HCT116 (cell line): ENCODE measurements at regions not wholly inside any gene's neighbourhood (a gene's known extent, or its start where the extent isn't known, plus 50 kb on each side); places are given as distances from the start of the nearest gene placed in this dataset.
"Not testable (repeated sequence)": the region's sequence is repeated elsewhere in the genome, so short reads cannot be mapped to it uniquely, and the experiment has no call there.

Experiments
- ATAC-seq: fragments of 200-7000 bp; cut with Tn5 transposase; 2 replicates; pipeline ENCODE4 v1.9.1; 2020; ENCODE audit warnings: mild to moderate bottlenecking, moderate library complexity
- BruUV-seq: library from RNA; stranded (reverse); fragments of 400-500 nt; replicated peaks from 2 replicates; lab custom pipeline; 2021; lab: Mats Ljungman, UMichigan
- CTCF ChIA-PET: fragments of 300-600 bp; sonication (Branson Sonifier 250); formaldehyde crosslinking; loops from one replicate; lab custom pipeline; 2021; ENCODE audit warnings: antibody characterized with exemption; lab: Charles Lee
- POLR2A ChIA-PET: fragments of 300-600, 350-600 bp; sonication (Branson Sonifier 250); formaldehyde crosslinking; loops from one replicate; lab custom pipeline; 2021; ENCODE audit warnings: antibody characterized with exemption; lab: Charles Lee
- RAD21 ChIA-PET, 2 experiments: fragments of 300-600 bp; sonication (Branson Sonifier 250); formaldehyde crosslinking; loops; one replicate each; lab custom pipeline; 2023; ENCODE audit warnings: low total read pairs in 2 of 2; ENCODE audit not compliant: uncharacterized antibody in 2 of 2, unreplicated experiment in 2 of 2, low non-redundant PET in 1 of 2; lab: Charles Lee
- DNase-seq: peaks from one replicate; pipeline ENCODE4 v3.0.0-alpha.2; 2010; ENCODE audit warnings: low read depth, low spot score
- H2AFZ ChIP-seq: fragments of 200-600 bp; shearing (Covaris generic), sonication (generic); 2 replicates; pipeline ENCODE4 v1.6.1; 2017; ENCODE audit warnings: low read depth, mixed run types, mixed read lengths, antibody characterized with exemption, low read length; ENCODE audit not compliant: poor library complexity, severe bottlenecking
- H3K27ac ChIP-seq: 2 replicates; pipeline ENCODE4 v1.5.1; 2012; ENCODE audit warnings: low read depth, low read length
- H3K27me3 ChIP-seq: fragments of 200-600 bp; sonication (generic); 2 replicates; pipeline ENCODE4 v1.6.1; 2016; ENCODE audit warnings: mixed run types, low read length, mixed read lengths; ENCODE audit not compliant: insufficient read depth
- H3K36me3 ChIP-seq, 2 experiments: fragments of 200-500 bp in 1 of 2; fragments of 200-600 bp in 1 of 2; sonication (Bioruptor generic) in 1 of 2; sonication (generic) in 1 of 2; 2 replicates each; pipeline versions ENCODE4 v1.5.1 to v1.6.1; 2014 to 2016; ENCODE audit warnings: low read length in 2 of 2, inconsistent platforms in 1 of 2, mixed read lengths in 1 of 2, mixed run types in 1 of 2; ENCODE audit not compliant: insufficient read depth in 2 of 2, control insufficient read depth in 1 of 2
- H3K4me1 ChIP-seq, 2 experiments: fragments of 200-600 bp in 1 of 2; sonication (generic) in 1 of 2; 2 replicates each; pipeline versions ENCODE4 v1.5.1 to v1.6.1; 2012 to 2017; ENCODE audit warnings: low read length in 2 of 2, inconsistent platforms in 1 of 2, mild to moderate bottlenecking in 1 of 2, mixed read lengths in 1 of 2, mixed run types in 1 of 2, moderate library complexity in 1 of 2; ENCODE audit not compliant: insufficient read depth in 2 of 2, control insufficient read depth in 1 of 2
- H3K4me2 ChIP-seq: fragments of 200-600 bp; sonication (generic); 2 replicates; pipeline ENCODE4 v1.6.1; 2017; ENCODE audit warnings: mixed run types, low read length, mixed read lengths
- H3K4me3 ChIP-seq, 2 experiments: fragments of 200-600 bp in 1 of 2; sonication (generic) in 1 of 2; replicated peaks in 1 of 2; 2 replicates each; pipeline ENCODE4 v1.5.1; 2011 to 2016; ENCODE audit warnings: low read length in 2 of 2, control low read depth in 1 of 2, low read depth in 1 of 2, mild to moderate bottlenecking in 1 of 2, mixed read lengths in 1 of 2, mixed run types in 1 of 2
- H3K79me2 ChIP-seq: fragments of 200-600 bp; sonication (generic); 2 replicates; pipeline ENCODE4 v1.6.1; 2017; ENCODE audit warnings: mild to moderate bottlenecking, mixed run types, low read length, moderate library complexity, mixed read lengths; ENCODE audit not compliant: insufficient read depth
- H3K9ac ChIP-seq: fragments of 200-600 bp; sonication (generic); 2 replicates; pipeline ENCODE4 v1.6.1; 2016; ENCODE audit warnings: low read length, mixed read lengths
- H3K9me2 ChIP-seq: fragments of 200-600 bp; sonication (generic), shearing (Covaris generic); 2 replicates; pipeline ENCODE4 v1.6.1; 2017; ENCODE audit warnings: mixed run types, mild to moderate bottlenecking, moderate library complexity; ENCODE audit not compliant: insufficient read depth
- H3K9me3 ChIP-seq, 2 experiments: fragments of 200-500 bp in 1 of 2; fragments of 200-600 bp in 1 of 2; sonication (Bioruptor generic) in 1 of 2; sonication (generic) in 1 of 2; 2 replicates each; pipeline ENCODE4 v1.6.1; 2014 to 2017; ENCODE audit warnings: low read length in 2 of 2, mixed read lengths in 2 of 2, inconsistent platforms in 1 of 2, low read depth in 1 of 2, mild to moderate bottlenecking in 1 of 2, mixed run types in 1 of 2, moderate library complexity in 1 of 2; ENCODE audit not compliant: control insufficient read depth in 1 of 2, insufficient read depth in 1 of 2
- H4K20me1 ChIP-seq: fragments of 200-600 bp; sonication (generic), shearing (Covaris generic); 2 replicates; pipeline ENCODE4 v1.6.1; 2017; ENCODE audit warnings: mixed run types, mild to moderate bottlenecking, moderate library complexity; ENCODE audit not compliant: insufficient read depth
- EZH2 ChIP-seq: fragments of 200-600 bp; sonication (generic); IDR thresholded peaks from 2 replicates; pipeline ENCODE4 v1.6.1; 2017; ENCODE audit warnings: antibody characterized with exemption, mixed run types
- JUND ChIP-seq: IDR thresholded peaks from 2 replicates; pipeline ENCODE4 v1.6.1; 2012
- POLR2A ChIP-seq: IDR thresholded peaks from 2 replicates; pipeline ENCODE4 v1.7.0; 2011; ENCODE audit warnings: borderline replicate concordance; ENCODE audit not compliant: insufficient read depth, insufficient read length; ENCODE audit errors: extremely low read depth
- SIN3A ChIP-seq: IDR thresholded peaks from 2 replicates; pipeline ENCODE4 v1.6.1; 2012; ENCODE audit warnings: low read depth
- SP1 ChIP-seq: IDR thresholded peaks from 2 replicates; pipeline ENCODE4 v1.6.1; 2012; ENCODE audit warnings: low read depth
- ZNF274 ChIP-seq: fragments of 200-500 bp; sonication (Bioruptor generic); IDR thresholded peaks from 2 replicates; pipeline ENCODE4 v1.6.1; 2014; ENCODE audit warnings: mild to moderate bottlenecking, low read depth, low read length, inconsistent platforms
- intact Hi-C: fragments of 100-400 bp; cut with micrococcal nuclease; formaldehyde crosslinking; loops from 2 replicates; pipeline ENCODE4 v1.10.0; 2022
- TF ChIP-seq, protein P1 (sequence below): IDR thresholded peaks from 2 replicates; pipeline ENCODE4 v1.6.1; 2012; ENCODE audit warnings: low read depth
- TF ChIP-seq, protein P2 (sequence below): IDR thresholded peaks from 2 replicates; pipeline ENCODE4 v1.6.1; 2012

DNA sequence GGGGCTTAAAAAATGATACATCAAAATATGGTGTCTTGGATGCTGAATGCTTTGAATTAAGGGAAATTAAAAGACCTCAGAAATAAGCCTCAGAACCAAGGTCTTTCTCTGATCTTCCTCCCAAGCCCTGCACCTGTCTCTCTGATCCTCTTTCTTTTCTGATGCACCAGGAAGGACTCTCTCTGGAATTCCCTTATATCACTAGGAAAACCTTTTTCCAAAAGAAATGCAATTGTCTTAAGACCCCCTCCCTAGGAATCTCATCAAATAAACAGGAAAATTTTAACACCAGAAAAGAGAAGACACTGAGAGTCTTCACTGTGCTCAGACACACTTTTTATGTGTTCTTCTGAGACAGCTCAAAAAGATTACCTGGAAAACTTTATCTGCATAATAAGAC, 159.5 kb upstream of the PTBP2 start (continued):
- TF ChIP-seq, protein P1, sequence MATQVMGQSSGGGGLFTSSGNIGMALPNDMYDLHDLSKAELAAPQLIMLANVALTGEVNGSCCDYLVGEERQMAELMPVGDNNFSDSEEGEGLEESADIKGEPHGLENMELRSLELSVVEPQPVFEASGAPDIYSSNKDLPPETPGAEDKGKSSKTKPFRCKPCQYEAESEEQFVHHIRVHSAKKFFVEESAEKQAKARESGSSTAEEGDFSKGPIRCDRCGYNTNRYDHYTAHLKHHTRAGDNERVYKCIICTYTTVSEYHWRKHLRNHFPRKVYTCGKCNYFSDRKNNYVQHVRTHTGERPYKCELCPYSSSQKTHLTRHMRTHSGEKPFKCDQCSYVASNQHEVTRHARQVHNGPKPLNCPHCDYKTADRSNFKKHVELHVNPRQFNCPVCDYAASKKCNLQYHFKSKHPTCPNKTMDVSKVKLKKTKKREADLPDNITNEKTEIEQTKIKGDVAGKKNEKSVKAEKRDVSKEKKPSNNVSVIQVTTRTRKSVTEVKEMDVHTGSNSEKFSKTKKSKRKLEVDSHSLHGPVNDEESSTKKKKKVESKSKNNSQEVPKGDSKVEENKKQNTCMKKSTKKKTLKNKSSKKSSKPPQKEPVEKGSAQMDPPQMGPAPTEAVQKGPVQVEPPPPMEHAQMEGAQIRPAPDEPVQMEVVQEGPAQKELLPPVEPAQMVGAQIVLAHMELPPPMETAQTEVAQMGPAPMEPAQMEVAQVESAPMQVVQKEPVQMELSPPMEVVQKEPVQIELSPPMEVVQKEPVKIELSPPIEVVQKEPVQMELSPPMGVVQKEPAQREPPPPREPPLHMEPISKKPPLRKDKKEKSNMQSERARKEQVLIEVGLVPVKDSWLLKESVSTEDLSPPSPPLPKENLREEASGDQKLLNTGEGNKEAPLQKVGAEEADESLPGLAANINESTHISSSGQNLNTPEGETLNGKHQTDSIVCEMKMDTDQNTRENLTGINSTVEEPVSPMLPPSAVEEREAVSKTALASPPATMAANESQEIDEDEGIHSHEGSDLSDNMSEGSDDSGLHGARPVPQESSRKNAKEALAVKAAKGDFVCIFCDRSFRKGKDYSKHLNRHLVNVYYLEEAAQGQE: no peak
- TF ChIP-seq, protein P2, sequence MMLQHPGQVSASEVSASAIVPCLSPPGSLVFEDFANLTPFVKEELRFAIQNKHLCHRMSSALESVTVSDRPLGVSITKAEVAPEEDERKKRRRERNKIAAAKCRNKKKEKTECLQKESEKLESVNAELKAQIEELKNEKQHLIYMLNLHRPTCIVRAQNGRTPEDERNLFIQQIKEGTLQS: no peak
- TF ChIP-seq POLR2A (no peak), ZNF274 (no peak), SIN3A (no peak), JUND (no peak), EZH2 (no peak), SP1 (no peak)

DNA sequence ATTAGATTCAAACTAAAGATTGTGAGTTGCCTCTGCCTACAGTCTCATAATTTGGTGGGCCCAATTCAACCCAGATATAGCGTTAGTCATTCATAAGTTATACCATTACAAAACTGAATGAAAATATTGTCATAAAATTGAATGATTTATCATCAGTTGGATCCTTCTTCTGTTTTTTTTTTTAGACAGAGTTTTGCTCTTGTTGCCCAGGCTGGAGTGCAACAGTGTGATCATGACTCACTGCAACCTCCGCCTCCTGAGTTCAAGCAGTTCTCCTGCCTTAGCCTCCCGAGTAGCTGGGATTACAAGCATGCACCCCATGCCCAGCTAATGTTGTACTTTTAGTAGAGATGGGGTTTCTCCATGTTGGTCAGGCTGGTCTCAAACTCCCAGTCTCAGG, 157.2 kb upstream of the PTBP2 start:
- H3K9ac ChIP-seq, H3K4me1 ChIP-seq, H3K9me3 ChIP-seq, CTCF ChIA-PET, H3K79me2 ChIP-seq, H3K27me3 ChIP-seq, ATAC-seq, H3K4me3 ChIP-seq, intact Hi-C loops, H3K27ac ChIP-seq, BruUV-seq, DNase-seq, H3K4me2 ChIP-seq, H3K36me3 ChIP-seq, H3K9me2 ChIP-seq, H4K20me1 ChIP-seq, H2AFZ ChIP-seq: not testable (repeated sequence)
- ChIA-PET POLR2A (interaction anchor here (0.7 kb wide), 1 partner anchor 62 kb away, joined by 3 read pairs; no protein-coding TSS in a partner anchor), RAD21 (interaction anchor here in 1 of 2 experiments (0.7 kb wide), 1 partner anchor 10 kb away, joined by 3 read pairs; no protein-coding TSS in a partner anchor)
